ENCODE measurements at regions not wholly inside any gene's neighbourhood (a gene's known extent, or its start where the extent isn't known, plus 50 kb on each side); places are given as distances from the start of the nearest gene placed in this dataset.

DNA sequence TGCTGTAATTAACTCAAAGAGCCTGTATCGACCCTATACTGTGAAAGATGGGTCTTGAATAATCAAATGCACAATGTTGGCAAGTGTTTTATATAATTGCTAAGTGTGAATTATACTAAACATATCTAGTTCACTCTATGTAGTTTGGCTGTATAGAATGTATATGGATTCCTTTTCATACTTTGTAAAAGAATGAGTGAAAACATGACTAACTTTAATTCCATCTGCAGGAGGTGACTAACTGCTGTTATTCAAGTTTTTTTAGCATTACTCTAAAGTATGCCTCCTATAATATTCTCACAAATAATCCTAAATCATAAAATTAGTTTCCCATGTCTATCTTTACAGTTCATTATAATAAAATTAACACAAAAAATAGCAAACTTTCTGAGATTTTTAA, 394.0 kb upstream of the MON1B start:
- H3K27ac ChIP-seq, result no peak overlapping the region
- H3K36me3 ChIP-seq, result no peaks in the 10 kb centered on the region
- intact Hi-C loops (cut with DNase I; ENCODE audit: low total_unique reads), result no loop called here
- no peaks in the 10 kb centered on the region for H3K27me3 ChIP-seq
- WGBS, 5 donors, result 53 to 79% (median 72%) methylated on average over 1 of the region's 1 CpG
- TF ChIP-seq POLR2AphosphoS5 (IDR thresholded peaks at IDR 0.05), result no peak
- TF ChIP-seq, protein P1, sequence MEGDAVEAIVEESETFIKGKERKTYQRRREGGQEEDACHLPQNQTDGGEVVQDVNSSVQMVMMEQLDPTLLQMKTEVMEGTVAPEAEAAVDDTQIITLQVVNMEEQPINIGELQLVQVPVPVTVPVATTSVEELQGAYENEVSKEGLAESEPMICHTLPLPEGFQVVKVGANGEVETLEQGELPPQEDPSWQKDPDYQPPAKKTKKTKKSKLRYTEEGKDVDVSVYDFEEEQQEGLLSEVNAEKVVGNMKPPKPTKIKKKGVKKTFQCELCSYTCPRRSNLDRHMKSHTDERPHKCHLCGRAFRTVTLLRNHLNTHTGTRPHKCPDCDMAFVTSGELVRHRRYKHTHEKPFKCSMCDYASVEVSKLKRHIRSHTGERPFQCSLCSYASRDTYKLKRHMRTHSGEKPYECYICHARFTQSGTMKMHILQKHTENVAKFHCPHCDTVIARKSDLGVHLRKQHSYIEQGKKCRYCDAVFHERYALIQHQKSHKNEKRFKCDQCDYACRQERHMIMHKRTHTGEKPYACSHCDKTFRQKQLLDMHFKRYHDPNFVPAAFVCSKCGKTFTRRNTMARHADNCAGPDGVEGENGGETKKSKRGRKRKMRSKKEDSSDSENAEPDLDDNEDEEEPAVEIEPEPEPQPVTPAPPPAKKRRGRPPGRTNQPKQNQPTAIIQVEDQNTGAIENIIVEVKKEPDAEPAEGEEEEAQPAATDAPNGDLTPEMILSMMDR (IDR thresholded peaks at IDR 0.05), result no peak
- no peak for TF ChIP-seq EP300 (IDR thresholded peaks at IDR 0.05)
- TF ChIP-seq POLR2A (IDR thresholded peaks at IDR 0.05), result no peak
- H3K9me3 ChIP-seq, result no peaks in the 10 kb centered on the region
- no peaks in the 10 kb centered on the region for H3K4me1 ChIP-seq
- no peak for DNase-seq
- no peak overlapping the region for H3K4me3 ChIP-seq

DNA sequence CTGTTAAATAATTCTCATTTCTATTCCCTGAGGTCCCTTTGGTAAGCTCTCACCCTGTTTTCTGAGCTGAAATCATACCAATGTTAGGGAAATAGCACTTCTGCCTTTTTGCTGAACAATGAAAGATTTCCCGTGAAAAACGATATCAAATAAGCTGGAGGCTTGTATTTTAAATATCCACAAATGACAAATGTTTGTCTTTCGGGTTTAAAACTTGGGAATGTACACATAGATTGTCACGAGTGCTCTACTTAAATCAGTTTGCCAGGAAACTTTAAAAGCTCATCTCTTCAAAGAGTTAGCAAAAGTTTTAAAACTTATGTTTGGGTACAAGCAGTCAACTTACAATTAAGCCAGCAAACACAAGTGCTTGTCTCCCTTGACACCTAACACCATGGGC, 393.5 kb upstream of the MON1B start:
- TF ChIP-seq, protein P1 (IDR thresholded peaks at IDR 0.05), result no peak
- TF ChIP-seq POLR2AphosphoS5 (IDR thresholded peaks at IDR 0.05) (no peak), EP300 (IDR thresholded peaks at IDR 0.05) (no peak), POLR2A (IDR thresholded peaks at IDR 0.05) (no peak)
- intact Hi-C loops (cut with DNase I; ENCODE audit: low total_unique reads), result no loop called here
- Histone ChIP-seq H3K9me3 (no peaks in the 10 kb centered on the region), H3K27ac (no peak overlapping the region), H3K4me1 (no peaks in the 10 kb centered on the region), H3K36me3 (no peaks in the 10 kb centered on the region), H3K4me3 (no peak overlapping the region), H3K27me3 (no peaks in the 10 kb centered on the region)
- no peak for DNase-seq
- 57 to 66% (median 59%) methylated on average over 4 of the region's 4 CpGs for WGBS, 5 donors

DNA sequence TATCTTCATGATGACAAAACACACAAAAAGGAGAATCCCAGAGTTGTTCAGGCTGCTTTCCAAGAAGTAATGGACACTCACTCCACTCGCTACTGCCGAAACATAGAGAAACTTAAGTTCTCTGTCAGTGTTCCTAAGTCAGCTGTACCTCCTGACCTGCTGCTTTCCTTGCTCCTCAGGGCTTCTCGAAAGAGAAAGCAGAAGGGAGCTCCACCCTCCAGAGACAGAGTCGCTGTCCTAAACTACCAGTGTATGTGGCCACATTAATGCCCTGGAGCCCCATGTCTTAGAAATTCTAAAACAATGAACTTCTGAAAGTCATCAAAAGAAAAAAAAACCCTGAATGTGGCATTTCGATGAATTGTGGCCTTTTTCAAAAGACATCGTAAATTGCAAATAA, 390.8 kb upstream of the MON1B start:
- no peak for DNase-seq
- no peak overlapping the region for H3K27ac ChIP-seq
- H3K9me3 ChIP-seq, result peaks cover 0 to 4% (median 0%) of the 10 kb centered on the region in 4 donors
- H3K36me3 ChIP-seq, result no peaks in the 10 kb centered on the region
- no peak overlapping the region for H3K4me3 ChIP-seq
- H3K4me1 ChIP-seq, result no peaks in the 10 kb centered on the region
- WGBS, 5 donors, result 76 to 84% (median 80%) methylated on average over 6 of the region's 6 CpGs
- TF ChIP-seq, protein P1 (IDR thresholded peaks at IDR 0.05), result no peak
- intact Hi-C loops (cut with DNase I; ENCODE audit: low total_unique reads), result no loop called here
- H3K27me3 ChIP-seq, result no peaks in the 10 kb centered on the region

DNA sequence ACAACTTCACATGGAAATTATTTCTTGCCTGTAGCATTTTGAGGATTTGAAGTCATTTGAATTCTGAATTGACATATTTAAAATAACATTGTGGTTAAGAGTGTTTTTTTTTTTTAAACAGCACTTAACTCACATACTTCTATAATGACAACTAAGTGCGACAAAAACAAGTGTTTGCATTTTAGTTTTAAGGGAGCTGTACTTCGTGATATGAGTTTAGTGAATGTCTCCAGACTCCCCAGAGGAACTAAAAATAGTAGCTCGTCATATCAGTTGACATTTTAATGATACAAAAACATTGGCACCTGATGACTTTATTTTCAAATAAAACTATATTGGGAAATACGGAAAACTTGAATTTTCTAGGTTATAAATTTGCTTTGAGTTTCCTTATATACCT, 389.6 kb upstream of the MON1B start:
- TF ChIP-seq POLR2AphosphoS5 (IDR thresholded peaks at IDR 0.05) (no peak), EP300 (IDR thresholded peaks at IDR 0.05) (no peak), POLR2A (IDR thresholded peaks at IDR 0.05) (no peak)
- TF ChIP-seq, protein P1 (IDR thresholded peaks at IDR 0.05), result no peak
- no peaks in the 10 kb centered on the region for H3K27me3 ChIP-seq

More for the DNA sequence above, 389.6 kb upstream of the MON1B start:
- intact Hi-C loops (cut with DNase I; ENCODE audit: low total_unique reads), result no loop called here
- Histone ChIP-seq H3K9me3 (peaks cover 0 to 4% (median 0%) of the 10 kb centered on the region in 4 donors), H3K4me1 (no peaks in the 10 kb centered on the region), H3K4me3 (no peak overlapping the region), H3K27ac (no peak overlapping the region), H3K36me3 (no peaks in the 10 kb centered on the region)
- DNase-seq, result no peak
- 67 to 77% (median 70%) methylated on average over 4 of the region's 4 CpGs for WGBS, 5 donors

Data from stomach (tissue), 8 donors.